NCI-H1436 treated with DMSO at 0.1 percent for 48 hours (cell line): ENCODE measurements at regions not wholly inside any gene's neighbourhood (a gene's known extent, or its start where the extent isn't known, plus 50 kb on each side); places are given as distances from the start of the nearest gene placed in this dataset.
A peak's percentile ranks its signal among the peaks of the same experiment; 100 is the strongest.
"Not testable (repeated sequence)": the region's sequence is repeated elsewhere in the genome, so short reads cannot be mapped to it uniquely, and the experiment has no call there.

Experiments
- DNase-seq: peaks from one replicate; lab custom pipeline; 2025; lab: John Stamatoyannopoulos, UW

GRCh38 chr14:65153101-65153500 lies 50.8 kb upstream of the MAX start:
- no peak for DNase-seq

GRCh38 chr14:65156568-65157366 lies 54.5 kb upstream of the MAX start:
- DNase-seq: no peak

GRCh38 chr14:65159281-65160062 lies 57.2 kb upstream of the MAX start:
- no peak for DNase-seq

GRCh38 chr14:65160091-65160490 lies 57.8 kb upstream of the MAX start:
- DNase-seq: no peak

GRCh38 chr14:65162031-65162430 lies 59.7 kb upstream of the MAX start:
- no peak for DNase-seq

GRCh38 chr14:65164068-65164824 lies 61.9 kb upstream of the MAX start:
- peak; percentile 6 for DNase-seq

- DNase-seq: no peak
These were observed 62.5 kb upstream of the MAX start for GRCh38 chr14:65164825-65165135.

- DNase-seq: no peak
These were observed 64.8 kb upstream of the MAX start for GRCh38 chr14:65167072-65167645.

- no peak for DNase-seq
These were observed 66.5 kb upstream of the MAX start for GRCh38 chr14:65168840-65169239.

GRCh38 chr14:65169351-65169750 lies 67.0 kb upstream of the MAX start:
- no peak for DNase-seq

GRCh38 chr14:65170318-65170717 lies 68.0 kb upstream of the MAX start:
- no peak for DNase-seq

GRCh38 chr14:65170768-65171507 lies 68.6 kb upstream of the MAX start:
- DNase-seq: no peak

- DNase-seq: no peak
These were observed 71.8 kb upstream of the MAX start for GRCh38 chr14:65173973-65174693.

- DNase-seq: no peak
These were observed 72.5 kb upstream of the MAX start for GRCh38 chr14:65174783-65175182.

- DNase-seq: no peak
These were observed 75.2 kb upstream of the MAX start for GRCh38 chr14:65177551-65177950.

GRCh38 chr14:65179231-65179630 lies 76.9 kb upstream of the MAX start:
- DNase-seq: not testable (repeated sequence)

GRCh38 chr14:65179918-65180724 lies 77.8 kb upstream of the MAX start:
- no peak for DNase-seq

GRCh38 chr14:65180725-65181025 lies 78.4 kb upstream of the MAX start:
- DNase-seq: no peak

GRCh38 chr14:65184032-65184764 lies 81.9 kb upstream of the MAX start:
- no peak for DNase-seq

GRCh38 chr14:65185829-65186228 lies 83.5 kb upstream of the MAX start:
- no peak for DNase-seq
